CD4-positive, alpha-beta T cell treated with Interferon alpha-2 for 1 hour (primary cell): ENCODE measurements at regions not wholly inside any gene's neighbourhood (a gene's known extent, or its start where the extent isn't known, plus 50 kb on each side); places are given as distances from the start of the nearest gene placed in this dataset.
"Not testable (repeated sequence)": the region's sequence is repeated elsewhere in the genome, so short reads cannot be mapped to it uniquely, and the experiment has no call there.

Experiments
- DNase-seq, 2 donors: peaks; one replicate each; pipeline ENCODE4 v3.0.0-alpha.2; 2020 to 2022

DNA sequence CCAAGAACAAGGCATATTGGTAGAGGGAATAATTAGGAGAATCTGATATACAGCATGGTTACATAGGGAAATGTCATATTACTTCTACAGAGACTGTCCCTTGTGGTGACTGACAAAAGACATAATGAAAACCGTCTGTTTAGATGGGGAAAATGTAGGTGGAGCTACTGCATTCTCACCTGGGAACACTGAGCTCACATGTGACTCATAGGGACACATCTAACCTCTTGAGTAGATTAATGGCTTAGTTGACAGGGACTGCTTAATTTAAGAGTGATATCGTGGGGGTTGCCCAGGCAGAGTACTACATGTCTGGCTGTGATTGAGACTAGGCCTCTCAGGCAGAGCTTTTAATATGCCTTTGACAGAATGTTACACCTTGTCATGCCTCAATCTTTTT lies 235.3 kb upstream of the ZFP64 start:
- DNase-seq = no peak

DNA sequence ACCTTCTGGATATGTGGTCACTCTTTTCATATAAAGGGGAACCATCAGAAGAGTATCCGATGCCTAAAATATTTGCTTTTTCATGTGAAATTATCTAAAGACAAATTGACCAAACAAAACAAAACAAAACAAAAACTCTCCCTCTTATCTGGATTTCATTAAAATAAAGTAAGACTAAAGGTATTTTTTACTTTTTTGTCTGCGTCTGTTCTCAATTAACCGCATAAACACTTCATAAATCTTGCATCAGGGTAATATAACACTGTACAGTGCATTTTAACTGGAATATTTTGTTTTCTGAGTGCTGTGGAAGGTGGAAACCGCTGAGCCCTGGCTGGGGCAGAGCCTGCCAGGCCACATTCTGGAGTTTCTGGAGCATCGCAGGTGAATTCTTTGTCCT lies 234.1 kb upstream of the ZFP64 start:
- DNase-seq = no peak

DNA sequence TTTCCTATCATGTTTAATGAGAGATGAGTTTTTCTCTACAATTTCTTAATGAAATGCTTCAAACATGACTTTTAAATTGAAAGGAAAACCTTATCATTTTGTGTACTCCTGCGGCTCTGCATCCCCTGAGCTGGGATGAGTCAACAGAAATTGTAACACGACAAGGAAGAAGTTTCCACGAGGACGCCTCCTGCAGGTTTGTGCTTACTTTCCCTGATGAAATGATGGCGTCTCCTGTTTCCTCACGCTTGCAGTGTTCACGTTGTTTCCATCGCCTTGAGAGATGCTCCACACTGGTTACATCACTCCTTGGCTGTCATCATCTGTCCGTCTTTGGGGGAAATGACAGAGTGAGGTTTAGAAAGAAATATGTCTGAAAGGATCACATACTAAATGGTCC lies 233.7 kb upstream of the ZFP64 start:
- no peak for DNase-seq

DNA sequence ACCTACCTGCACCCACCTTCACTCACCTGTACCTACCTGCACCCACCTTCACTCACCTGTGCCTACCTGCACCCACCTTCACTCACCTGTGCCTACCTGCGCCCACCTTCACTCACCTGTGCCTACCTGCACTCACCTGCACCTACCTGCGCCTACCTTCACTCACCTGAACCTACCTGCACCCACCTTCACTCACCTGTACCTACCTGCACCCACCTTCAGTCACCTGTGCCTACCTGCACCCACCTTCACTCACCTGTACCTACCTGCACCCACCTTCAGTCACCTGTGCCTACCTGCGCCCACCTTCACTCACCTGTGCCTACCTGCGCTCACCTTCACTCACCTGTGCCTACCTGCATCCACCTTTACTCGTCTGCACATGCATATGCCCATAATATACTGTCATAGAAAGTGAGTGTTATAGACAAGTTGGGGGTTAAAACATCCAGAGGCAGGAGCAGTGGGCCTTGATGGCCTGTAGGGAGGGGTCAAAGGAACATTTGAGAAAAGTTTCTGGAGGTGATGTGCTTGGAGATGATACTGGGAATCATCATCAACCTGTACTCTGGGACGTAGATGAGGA lies 232.9 kb upstream of the ZFP64 start:
- DNase-seq = not testable (repeated sequence)

DNA sequence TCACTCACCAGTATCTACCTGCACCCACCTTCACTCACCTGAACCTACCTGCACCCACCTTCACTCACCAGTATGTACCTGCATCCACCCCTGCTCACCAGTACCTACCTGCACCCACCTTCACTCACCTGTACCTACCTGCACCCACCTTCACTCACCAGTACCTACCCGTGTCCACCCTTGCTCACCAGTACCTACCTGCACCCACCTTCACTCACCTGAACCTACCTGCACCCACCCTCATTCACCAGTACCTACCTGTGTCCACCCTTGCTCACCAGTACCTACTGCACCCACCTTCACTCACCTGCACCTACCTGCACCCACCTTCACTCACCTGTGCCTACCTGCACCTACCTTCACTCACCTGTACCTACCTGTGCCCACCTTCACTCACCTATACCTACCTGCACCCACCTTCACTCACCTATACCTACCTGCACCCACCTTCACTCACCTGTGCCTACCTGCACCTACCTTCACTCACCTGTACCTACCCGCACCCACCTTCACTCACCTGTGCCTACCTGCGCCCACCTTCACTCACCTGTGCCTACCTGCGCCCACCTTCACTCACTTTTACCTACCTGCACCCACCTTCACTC lies 232.1 kb upstream of the ZFP64 start:
- not testable (repeated sequence) for DNase-seq

DNA sequence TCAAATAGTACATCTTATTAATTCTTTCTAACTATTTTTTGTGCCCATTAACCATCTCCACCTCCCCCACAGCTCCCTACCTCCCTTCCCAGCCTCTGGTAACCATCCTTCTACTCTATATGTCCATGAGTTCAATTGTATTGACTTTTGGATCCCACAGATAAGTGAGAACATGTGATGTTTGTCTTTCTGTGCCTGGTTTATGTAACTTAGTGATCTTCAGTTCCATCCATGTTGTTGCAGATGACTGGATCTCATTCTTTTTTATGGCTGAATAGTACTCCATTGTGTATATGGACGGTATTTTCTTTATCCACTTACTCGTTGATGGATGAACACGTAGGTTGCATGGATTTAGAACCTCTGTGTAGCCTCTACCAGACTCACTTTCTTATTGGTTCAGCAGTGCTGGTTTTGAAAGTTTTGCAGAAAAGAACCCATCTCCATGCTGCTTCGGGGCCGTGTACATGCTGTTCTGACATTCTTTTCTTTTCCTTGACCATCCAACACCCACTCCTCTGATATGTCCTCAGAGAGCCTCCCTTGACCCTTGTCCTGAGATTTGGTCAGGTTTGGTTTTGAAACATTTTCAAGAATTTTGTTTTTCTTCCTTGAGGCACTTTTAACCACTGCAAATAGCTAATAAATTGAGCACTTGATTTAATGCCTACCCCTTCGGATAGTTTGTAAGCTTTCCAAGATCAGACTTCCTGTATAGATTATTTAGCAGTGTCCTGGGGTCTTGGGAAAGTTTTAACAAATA lies 231.2 kb upstream of the ZFP64 start:
- no peak for DNase-seq

GRCh38 chr20:52420805-52421204 lies 229.2 kb upstream of the ZFP64 start:
- no peak for DNase-seq

GRCh38 chr20:52419205-52419604 lies 227.6 kb upstream of the ZFP64 start:
- no peak for DNase-seq

DNA sequence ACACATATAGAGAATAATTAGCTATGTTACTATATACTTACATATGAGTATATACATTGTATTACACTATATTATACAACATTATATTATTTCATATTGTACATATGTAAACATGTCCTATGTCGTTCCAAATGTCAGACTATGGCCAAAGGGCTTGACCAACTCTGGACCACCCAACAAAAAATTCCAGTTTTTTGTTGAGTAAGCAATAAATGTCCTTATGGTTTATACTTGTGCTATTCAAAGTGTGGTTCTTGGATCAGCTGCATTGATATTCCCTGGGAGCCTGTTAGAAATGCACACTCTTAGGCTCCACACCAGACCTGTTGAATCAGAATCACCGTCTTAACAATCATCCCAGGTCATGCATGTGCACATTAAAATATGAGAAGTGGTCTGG lies 225.4 kb upstream of the ZFP64 start:
- no peak for DNase-seq

DNA sequence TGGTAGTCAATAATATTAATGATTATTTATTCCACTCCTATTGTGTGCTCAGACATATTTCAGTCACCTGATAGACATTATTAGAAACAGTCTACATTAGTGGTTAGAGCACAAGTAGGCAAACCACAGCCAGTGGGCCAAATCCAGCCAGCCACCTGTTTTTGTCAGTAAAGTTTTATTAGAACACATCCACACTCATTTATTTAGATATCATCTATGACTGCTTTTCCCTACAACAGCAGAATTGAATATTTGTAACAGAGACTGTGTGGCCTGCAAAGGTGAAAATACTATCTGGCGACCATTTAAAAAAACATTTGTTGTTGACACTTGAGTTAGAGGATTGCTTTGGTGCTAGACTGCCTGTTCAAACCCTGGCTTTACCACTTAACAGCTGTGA lies 220.0 kb upstream of the ZFP64 start:
- no peak for DNase-seq

DNA sequence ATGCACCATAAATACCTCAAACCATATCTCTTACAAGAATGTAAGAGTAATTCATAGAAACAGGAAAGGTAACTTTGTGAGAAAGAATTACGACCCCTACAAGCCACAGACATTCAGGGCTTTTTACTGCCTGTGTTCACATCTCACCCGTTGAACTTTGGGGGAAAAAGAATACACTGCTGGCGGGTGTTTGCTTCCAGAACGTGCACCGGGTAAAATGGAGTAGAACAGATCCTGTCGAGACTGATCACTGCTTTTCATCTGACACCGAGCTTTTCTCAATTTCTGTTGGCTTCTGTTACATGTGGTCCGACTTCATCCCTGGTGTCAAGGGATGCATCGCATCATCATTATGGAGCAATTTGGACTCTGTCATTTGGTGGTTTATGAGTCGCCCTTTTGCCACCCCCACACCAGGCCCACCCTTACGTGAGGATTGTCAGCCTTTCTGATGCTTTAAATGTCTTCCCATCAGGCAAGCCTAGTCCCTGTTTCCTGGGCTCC lies 219.2 kb upstream of the ZFP64 start:
- no peak for DNase-seq

DNA sequence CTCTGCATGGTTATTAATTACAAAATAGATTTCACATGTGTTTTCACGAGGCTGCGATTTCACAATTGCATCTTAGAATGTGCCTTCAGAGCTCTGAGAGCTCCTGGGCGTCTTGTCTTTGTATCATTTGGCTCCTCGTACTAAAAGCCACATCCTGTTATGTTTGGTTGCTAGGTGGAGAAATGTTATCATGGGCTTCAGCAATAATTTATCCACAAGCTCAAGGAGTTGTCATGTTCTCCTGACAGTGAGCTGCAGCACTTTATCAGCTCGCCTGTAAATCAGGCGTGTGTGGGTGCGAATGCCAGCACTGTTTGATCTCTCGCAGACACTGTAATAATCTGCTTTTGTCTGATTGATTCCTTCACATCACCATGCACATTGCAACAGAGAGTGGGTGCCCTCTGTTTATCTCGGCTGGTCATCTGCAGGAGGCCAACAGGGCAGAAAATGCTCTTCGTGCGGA lies 218.6 kb upstream of the ZFP64 start:
- DNase-seq = peak; percentile 59 to 87

- no peak for DNase-seq
These were observed 214.4 kb upstream of the ZFP64 start for GRCh38 chr20:52405986-52406385.

DNA sequence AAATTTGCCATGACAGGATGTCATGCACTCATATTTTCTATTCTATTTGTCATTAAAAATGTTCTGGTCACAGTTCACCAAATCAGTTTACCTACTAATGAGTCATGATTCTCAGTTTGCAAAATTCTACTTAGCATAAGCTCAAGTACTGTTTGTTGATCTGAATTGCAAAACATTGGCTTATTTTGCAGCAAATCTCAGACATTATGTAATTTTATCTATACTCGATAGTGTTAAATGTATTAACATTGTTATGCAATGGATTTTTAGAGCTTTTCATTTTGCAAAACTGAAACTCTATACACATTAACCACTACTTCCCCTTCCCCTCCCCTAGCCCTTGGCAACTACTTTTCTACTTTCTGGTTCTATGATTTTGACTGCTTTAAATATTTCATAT lies 213.8 kb upstream of the ZFP64 start:
- peak in 1 of 2 donors; percentile 58 for DNase-seq

- peak in 1 of 2 donors; percentile 55 for DNase-seq
These were observed 213.1 kb upstream of the ZFP64 start for GRCh38 chr20:52404671-52405070.

- peak in 1 of 2 donors; percentile 47 for DNase-seq
These were observed 211.4 kb upstream of the ZFP64 start for GRCh38 chr20:52402950-52403349.

DNA sequence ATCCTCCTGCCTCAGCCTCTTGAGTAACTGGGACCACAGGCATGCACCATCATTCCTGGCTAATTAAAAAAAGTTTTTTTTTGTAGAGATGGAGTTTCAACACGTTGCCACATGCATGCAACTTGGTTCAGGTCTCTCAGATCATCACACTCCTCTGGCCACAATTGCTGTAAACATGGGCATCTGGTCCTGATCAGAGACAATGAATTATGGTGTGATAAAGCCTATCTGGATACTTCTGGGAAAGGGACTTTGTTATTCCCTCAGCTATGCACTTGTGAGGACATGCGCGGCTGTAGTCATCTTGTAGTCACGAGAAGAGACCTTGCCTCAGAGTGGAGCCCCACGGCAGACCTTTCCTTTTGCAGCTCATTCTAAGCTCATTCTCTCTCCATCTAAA lies 210.9 kb upstream of the ZFP64 start:
- DNase-seq = no peak

DNA sequence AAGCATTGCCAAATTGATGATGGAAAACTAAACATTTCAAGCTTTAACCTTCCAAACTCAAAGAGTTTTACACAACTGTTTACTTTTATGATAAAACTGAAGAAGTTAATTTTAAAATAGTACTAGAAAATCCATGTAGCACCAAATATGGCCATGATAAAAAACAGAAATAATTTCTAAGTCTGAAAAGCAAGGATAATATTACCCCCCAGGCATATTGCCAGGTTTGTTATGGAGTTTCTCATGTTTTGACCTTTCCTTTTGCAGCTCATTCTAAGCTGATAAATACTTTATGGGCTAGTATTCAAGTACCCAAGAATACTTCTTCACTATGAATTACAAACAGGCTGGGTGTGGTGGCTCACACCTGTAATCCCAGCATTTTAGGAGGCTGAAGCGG lies 209.9 kb upstream of the ZFP64 start:
- no peak for DNase-seq

DNA sequence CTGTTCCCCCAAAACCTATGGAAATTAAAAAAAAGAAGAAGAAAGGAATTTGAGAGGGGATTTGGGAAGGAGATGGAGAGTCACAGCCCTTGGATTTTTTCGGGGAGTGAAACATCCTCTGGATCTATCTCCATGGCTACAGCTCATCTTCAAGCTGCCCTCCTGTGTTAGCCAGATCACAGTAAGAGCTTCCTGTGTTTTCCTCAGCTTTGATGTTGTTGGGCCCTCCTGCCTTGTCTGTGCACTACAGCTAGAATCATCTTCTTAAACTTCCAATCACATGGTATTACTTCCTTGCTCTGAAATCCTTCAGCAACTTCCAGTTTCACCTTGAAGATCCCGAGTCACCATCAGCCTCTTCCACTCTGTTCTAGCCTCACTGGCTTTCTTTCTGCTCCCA lies 207.8 kb upstream of the ZFP64 start:
- DNase-seq = no peak

- no peak for DNase-seq
These were observed 198.0 kb upstream of the ZFP64 start for GRCh38 chr20:52389606-52390005.

DNA sequence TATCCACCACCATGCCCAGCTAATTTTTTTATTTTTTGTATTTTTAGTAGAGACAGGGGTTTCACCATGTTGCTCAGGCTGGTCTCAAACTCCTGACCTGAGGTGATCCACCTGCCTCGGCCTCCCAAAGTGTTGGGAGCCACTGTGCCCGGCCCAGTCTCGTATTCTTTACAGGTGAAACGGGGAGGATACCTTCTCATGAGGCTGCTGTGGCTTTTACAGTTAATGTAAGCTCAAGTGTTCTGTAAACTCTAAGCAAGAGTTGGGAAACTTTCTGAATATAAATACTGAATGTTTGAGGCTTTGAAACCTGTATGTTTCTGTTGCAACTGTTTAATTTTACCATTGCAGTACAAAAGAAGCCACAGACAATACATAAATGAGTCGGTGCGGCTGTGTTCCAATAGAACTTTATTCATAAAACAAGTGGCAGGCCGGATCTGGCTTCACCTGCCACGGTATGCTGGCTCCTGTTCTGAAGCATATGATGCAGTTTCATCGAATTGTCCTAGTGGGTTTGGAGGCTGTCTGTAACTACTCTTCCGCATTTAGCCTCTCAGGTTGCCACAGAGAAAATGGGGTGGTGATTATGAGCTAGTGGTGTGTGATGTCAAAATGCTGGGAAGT lies 192.5 kb upstream of the ZFP64 start:
- no peak for DNase-seq

- DNase-seq = no peak
These were observed 191.4 kb upstream of the ZFP64 start for GRCh38 chr20:52382933-52383332.

DNA sequence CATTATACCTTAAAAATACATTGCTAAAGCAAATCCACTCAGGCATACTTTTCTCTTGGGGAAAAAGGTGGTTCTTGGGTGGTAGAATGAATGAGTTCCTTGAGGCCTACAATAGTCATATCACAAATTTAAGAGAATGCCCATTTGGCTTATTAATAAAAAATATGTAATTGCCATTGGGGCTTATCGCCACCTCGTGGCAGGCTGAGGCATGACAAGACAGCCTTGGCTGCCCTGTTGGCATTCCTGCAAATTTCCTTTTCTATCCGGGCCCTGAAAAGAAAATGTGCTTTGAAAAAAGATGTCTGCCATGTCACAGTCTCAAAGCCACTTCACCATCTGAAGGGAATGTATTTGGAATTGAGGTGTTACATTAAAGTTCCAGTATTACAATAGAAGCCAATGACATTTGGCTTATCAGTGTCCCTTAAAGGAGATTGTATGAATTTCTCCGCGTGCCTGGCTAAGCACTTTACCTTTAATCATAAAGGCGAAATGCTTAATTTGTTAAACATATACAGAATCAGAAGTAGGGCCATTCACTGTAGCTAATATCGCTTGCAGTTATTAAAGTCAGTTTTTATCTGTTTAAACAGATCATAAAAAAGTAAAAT lies 188.3 kb upstream of the ZFP64 start:
- peak; percentile 5 to 42 for DNase-seq
